AG10803 (cell line): ENCODE measurements at regions not wholly inside any gene's neighbourhood (a gene's known extent, or its start where the extent isn't known, plus 50 kb on each side); places are given as distances from the start of the nearest gene placed in this dataset.
"Not testable (repeated sequence)": the region's sequence is repeated elsewhere in the genome, so short reads cannot be mapped to it uniquely, and the experiment has no call there.

ENCODE experiments used
- DNase-seq: peaks from one replicate; pipeline ENCODE4 v3.0.0; 2010; ENCODE audit warnings: low read depth
- H3K4me3 ChIP-seq: 2 replicates; pipeline ENCODE4 v1.5.1; 2011; ENCODE audit warnings: mild to moderate bottlenecking, low read length, control low read depth

- H3K4me3 ChIP-seq: not testable (repeated sequence)
- peak; percentile 91 for DNase-seq
Measured at GRCh38 chr1:85520826-85521820, 56.2 kb upstream of the DDAH1 start.

- not testable (repeated sequence) for H3K4me3 ChIP-seq
Measured at GRCh38 chr1:85522458-85522857, 57.5 kb upstream of the DDAH1 start.

GRCh38 chr1:85523061-85523460, 57.5 kb upstream of the CCN1 start:
- DNase-seq, H3K4me3 ChIP-seq: not testable (repeated sequence)

More at GRCh38 chr1:85522458-85522857, 57.5 kb upstream of the DDAH1 start:
- DNase-seq: peak; percentile 37

GRCh38 chr1:85524281-85524886, 56.2 kb upstream of the CCN1 start:
- DNase-seq: peak; percentile 89
- H3K4me3 ChIP-seq: not testable (repeated sequence)

- DNase-seq: peak; percentile 62
- H3K4me3 ChIP-seq: not testable (repeated sequence)
Measured at GRCh38 chr1:85525591-85525991, 55.0 kb upstream of the CCN1 start.

- not testable (repeated sequence) for DNase-seq, H3K4me3 ChIP-seq
Measured at GRCh38 chr1:85526216-85526615, 54.3 kb upstream of the CCN1 start.

- not testable (repeated sequence) for H3K4me3 ChIP-seq
- peak; percentile 94 for DNase-seq
Measured at GRCh38 chr1:85527145-85527544, 53.4 kb upstream of the CCN1 start.
